Psoas muscle (tissue), 7 donors: ENCODE measurements at regions not wholly inside any gene's neighbourhood (a gene's known extent, or its start where the extent isn't known, plus 50 kb on each side); places are given as distances from the start of the nearest gene placed in this dataset.

ENCODE experiments used
- ATAC-seq, 4 donors: fragments of 200-7000 bp; cut with Tn5 transposase; one replicate each; pipeline ENCODE4 v1.9.1; 2020; ENCODE audit warnings: moderate library complexity in 3 of 4, mild to moderate bottlenecking in 2 of 4
- DNase-seq, 2 donors: peaks; one replicate each; pipeline ENCODE4 v3.0.0-alpha.2; 2020
- H3K27ac ChIP-seq: fragments of 200-600 bp; one replicate; pipeline ENCODE4 v1.8.0; 2022
- H3K27me3 ChIP-seq, 3 donors: fragments of 200-600 bp in 1 of 3; one replicate each; pipeline versions ENCODE4 v1.6.1 to v1.8.0; 2013 to 2022; ENCODE audit warnings: low read length in 2 of 3, mild to moderate bottlenecking in 2 of 3, moderate library complexity in 1 of 3; ENCODE audit not compliant: insufficient read depth in 3 of 3
- H3K36me3 ChIP-seq, 2 donors: fragments of 200-600 bp in 1 of 2; one replicate each; pipeline versions ENCODE4 v1.6.1 to v1.8.0; 2013 to 2022; ENCODE audit warnings: low read depth in 1 of 2, mild to moderate bottlenecking in 1 of 2, moderate library complexity in 1 of 2; ENCODE audit not compliant: insufficient read depth in 1 of 2
- H3K4me1 ChIP-seq: fragments of 200-600 bp; one replicate; pipeline ENCODE4 v1.8.0; 2022
- H3K4me3 ChIP-seq: fragments of 200-600 bp; one replicate; pipeline ENCODE4 v1.8.0; 2022; ENCODE audit warnings: mild to moderate bottlenecking
- H3K9me3 ChIP-seq: fragments of 200-600 bp; one replicate; pipeline ENCODE4 v1.8.0; 2022
- WGBS, 3 donors: extraction: QIAGEN DNeasy Blood & Tissue Kit; methylation state at CpG; one replicate each; pipeline versions ENCODE4 v1.1.6 to v1.1.7; 2013; 5-methylcytosine and 5-hydroxymethylcytosine counted together
- intact Hi-C, 2 donors: fragments of 100-400 bp; cut with DNase I; formaldehyde crosslinking; loops; one replicate each; pipeline versions ENCODE4 v1.11.0 to v1.14.2; 2022
- TF ChIP-seq, protein P1 (sequence below): fragments of 200-600 bp; IDR thresholded peaks from one replicate; pipeline ENCODE4 v1.8.0; 2022; ENCODE audit warnings: antibody characterized with exemption
- donor health status: healthy with polysubstance abuse.
- donor health status: DM: no; HTN: no; CAD: no; lungs with moderate emphysema.
- donor health status: Bipolar disorder and iron deficiency.
- donor health status: healthy.
- donor health status: DM: yes; HTN: yes; CAD: no.
- donor health status: DM: no; HTN: no; CAD: no.
- donor health status: DM: yes; HTN: yes; CAD: no.

GRCh38 chr14:34345718-34346465 is 116.1 kb downstream of the SPTSSA start:
- Histone ChIP-seq H3K27me3 (no peaks in the 10 kb centered on the region), H3K4me1 (no peaks in the 10 kb centered on the region), H3K27ac (no peak overlapping the region), H3K9me3 (no peaks in the 10 kb centered on the region), H3K4me3 (no peak overlapping the region), H3K36me3 (no peaks in the 10 kb centered on the region)
- ATAC-seq (no peak), DNase-seq (no peak)
- intact Hi-C loops: no loop called here
- TF ChIP-seq, protein P1, sequence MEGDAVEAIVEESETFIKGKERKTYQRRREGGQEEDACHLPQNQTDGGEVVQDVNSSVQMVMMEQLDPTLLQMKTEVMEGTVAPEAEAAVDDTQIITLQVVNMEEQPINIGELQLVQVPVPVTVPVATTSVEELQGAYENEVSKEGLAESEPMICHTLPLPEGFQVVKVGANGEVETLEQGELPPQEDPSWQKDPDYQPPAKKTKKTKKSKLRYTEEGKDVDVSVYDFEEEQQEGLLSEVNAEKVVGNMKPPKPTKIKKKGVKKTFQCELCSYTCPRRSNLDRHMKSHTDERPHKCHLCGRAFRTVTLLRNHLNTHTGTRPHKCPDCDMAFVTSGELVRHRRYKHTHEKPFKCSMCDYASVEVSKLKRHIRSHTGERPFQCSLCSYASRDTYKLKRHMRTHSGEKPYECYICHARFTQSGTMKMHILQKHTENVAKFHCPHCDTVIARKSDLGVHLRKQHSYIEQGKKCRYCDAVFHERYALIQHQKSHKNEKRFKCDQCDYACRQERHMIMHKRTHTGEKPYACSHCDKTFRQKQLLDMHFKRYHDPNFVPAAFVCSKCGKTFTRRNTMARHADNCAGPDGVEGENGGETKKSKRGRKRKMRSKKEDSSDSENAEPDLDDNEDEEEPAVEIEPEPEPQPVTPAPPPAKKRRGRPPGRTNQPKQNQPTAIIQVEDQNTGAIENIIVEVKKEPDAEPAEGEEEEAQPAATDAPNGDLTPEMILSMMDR: no peak
- 92 to 95% (median 93%) methylated on average over 25 to 26 of the region's 26 CpGs for WGBS, 3 donors

DNA sequence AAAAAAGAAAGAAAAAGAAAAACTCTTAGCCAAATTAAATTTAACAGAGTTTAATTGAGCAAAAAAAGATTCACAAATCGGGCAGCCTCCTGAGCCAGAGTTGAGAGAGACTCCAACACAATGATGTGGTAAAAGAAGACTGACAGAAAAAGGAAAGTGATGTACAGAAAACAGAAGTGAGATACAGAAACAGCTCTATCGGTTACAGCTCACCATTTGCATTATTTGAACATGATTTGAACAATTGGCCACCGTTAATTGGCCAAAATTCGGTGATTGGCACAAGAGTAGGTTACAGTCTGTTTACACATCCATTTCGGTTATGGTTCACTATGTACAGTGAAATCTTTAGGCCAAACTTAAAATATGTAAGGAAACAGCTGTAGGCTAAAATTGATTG is 117.7 kb downstream of the SPTSSA start:
- no peaks in the 10 kb centered on the region for H3K4me1 ChIP-seq
- intact Hi-C loops: no loop called here

GRCh38 chr14:34340025-34340625 is 121.9 kb downstream of the SPTSSA start:
- TF ChIP-seq, protein P1: no peak
- DNase-seq (no peak), ATAC-seq (no peak)
- H3K9me3 ChIP-seq: no peaks in the 10 kb centered on the region
- no peak overlapping the region for H3K4me3 ChIP-seq
- no peaks in the 10 kb centered on the region for H3K27me3 ChIP-seq
- intact Hi-C loops: no loop called here
- no peak overlapping the region for H3K27ac ChIP-seq
- H3K4me1 ChIP-seq: no peaks in the 10 kb centered on the region
- WGBS, 3 donors: 42 to 51% (median 43%) methylated on average over 4 of the region's 4 CpGs
- no peaks in the 10 kb centered on the region for H3K36me3 ChIP-seq

More for the DNA sequence above, 117.7 kb downstream of the SPTSSA start:
- H3K27me3 ChIP-seq: no peaks in the 10 kb centered on the region
- H3K36me3 ChIP-seq: no peaks in the 10 kb centered on the region
- no peak overlapping the region for H3K4me3 ChIP-seq
- H3K9me3 ChIP-seq: no peaks in the 10 kb centered on the region
- no peak overlapping the region for H3K27ac ChIP-seq
- TF ChIP-seq, protein P1: no peak
- no peak for ATAC-seq
- DNase-seq: no peak
- 79 to 83% (median 82%) methylated on average over 5 of the region's 5 CpGs for WGBS, 3 donors

DNA sequence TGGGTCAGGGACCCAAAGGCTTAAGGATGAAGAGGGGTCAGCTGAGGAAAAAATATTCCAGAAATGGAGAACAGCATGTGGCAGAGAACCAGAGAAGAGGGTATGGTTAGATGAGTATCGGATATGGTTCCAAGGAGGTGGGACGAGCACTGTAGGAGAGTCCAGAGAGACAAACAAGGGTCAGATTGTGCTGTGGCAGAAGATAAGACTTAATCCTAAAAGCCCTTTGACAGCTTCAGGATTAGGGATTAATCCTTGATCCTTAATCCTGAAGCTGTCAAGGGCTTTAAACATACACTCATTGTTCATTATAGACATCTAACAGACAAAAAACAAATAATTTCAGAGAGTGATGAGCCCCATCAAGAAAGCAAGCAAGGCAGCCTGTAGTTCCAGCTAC is 124.0 kb downstream of the SPTSSA start:
- no peak for ATAC-seq
- intact Hi-C loops: loop anchor here in 1 of 2 donors (10.0 kb wide), 1 partner anchor 157 kb away; no protein-coding TSS in a partner anchor

More for the DNA sequence above, 124.0 kb downstream of the SPTSSA start:
- no peaks in the 10 kb centered on the region for H3K36me3 ChIP-seq
- H3K27ac ChIP-seq: no peak overlapping the region
- no peak overlapping the region for H3K4me3 ChIP-seq
- no peaks in the 10 kb centered on the region for H3K9me3 ChIP-seq
- no peak for DNase-seq
- no peaks in the 10 kb centered on the region for H3K27me3 ChIP-seq
- H3K4me1 ChIP-seq: no peaks in the 10 kb centered on the region
- TF ChIP-seq, protein P1: no peak
- WGBS, 3 donors: 58 to 61% (median 60%) methylated on average over 2 of the region's 2 CpGs
